Fibroblast of pulmonary artery (primary cell): ENCODE measurements at regions not wholly inside any gene's neighbourhood (a gene's known extent, or its start where the extent isn't known, plus 50 kb on each side); places are given as distances from the start of the nearest gene placed in this dataset.

ENCODE experiments used
- DNase-seq: peaks from one replicate; pipeline ENCODE4 v3.0.0-alpha.2; 2010; ENCODE audit warnings: low read depth
- H3K4me3 ChIP-seq: replicated peaks from 2 replicates; pipeline ENCODE4 v1.5.1; 2011; ENCODE audit warnings: low read depth, mild to moderate bottlenecking, control low read depth, low read length, moderate library complexity
- TF ChIP-seq, protein P1 (sequence below): IDR thresholded peaks from 2 replicates; pipeline ENCODE4 v1.5.1; 2011; ENCODE audit warnings: mild to moderate bottlenecking, control low read depth, low read length, inconsistent platforms; ENCODE audit errors: missing control alignments

DNA sequence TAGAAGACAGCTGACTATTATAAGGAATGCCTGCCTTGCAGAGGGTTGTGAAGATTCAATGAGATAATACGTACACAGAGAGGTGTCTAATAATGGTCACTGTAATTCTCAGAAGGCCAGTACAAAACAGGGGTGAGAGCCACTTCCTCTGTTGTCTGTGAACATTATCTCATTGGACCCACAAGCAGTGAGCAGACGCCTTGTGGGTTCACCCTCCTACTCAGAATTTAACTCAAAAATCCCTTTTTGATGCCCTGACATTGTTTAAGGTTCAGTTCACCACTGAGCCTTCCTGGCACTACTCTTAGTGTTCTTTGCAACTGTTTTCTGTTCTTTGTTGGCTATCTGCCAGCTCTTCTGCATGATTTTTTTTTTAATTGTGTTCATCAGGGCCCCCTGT lies 467.4 kb downstream of the BCOR start:
- no peak overlapping the region for H3K4me3 ChIP-seq
- TF ChIP-seq, protein P1, sequence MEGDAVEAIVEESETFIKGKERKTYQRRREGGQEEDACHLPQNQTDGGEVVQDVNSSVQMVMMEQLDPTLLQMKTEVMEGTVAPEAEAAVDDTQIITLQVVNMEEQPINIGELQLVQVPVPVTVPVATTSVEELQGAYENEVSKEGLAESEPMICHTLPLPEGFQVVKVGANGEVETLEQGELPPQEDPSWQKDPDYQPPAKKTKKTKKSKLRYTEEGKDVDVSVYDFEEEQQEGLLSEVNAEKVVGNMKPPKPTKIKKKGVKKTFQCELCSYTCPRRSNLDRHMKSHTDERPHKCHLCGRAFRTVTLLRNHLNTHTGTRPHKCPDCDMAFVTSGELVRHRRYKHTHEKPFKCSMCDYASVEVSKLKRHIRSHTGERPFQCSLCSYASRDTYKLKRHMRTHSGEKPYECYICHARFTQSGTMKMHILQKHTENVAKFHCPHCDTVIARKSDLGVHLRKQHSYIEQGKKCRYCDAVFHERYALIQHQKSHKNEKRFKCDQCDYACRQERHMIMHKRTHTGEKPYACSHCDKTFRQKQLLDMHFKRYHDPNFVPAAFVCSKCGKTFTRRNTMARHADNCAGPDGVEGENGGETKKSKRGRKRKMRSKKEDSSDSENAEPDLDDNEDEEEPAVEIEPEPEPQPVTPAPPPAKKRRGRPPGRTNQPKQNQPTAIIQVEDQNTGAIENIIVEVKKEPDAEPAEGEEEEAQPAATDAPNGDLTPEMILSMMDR = no peak
- no peak for DNase-seq

DNA sequence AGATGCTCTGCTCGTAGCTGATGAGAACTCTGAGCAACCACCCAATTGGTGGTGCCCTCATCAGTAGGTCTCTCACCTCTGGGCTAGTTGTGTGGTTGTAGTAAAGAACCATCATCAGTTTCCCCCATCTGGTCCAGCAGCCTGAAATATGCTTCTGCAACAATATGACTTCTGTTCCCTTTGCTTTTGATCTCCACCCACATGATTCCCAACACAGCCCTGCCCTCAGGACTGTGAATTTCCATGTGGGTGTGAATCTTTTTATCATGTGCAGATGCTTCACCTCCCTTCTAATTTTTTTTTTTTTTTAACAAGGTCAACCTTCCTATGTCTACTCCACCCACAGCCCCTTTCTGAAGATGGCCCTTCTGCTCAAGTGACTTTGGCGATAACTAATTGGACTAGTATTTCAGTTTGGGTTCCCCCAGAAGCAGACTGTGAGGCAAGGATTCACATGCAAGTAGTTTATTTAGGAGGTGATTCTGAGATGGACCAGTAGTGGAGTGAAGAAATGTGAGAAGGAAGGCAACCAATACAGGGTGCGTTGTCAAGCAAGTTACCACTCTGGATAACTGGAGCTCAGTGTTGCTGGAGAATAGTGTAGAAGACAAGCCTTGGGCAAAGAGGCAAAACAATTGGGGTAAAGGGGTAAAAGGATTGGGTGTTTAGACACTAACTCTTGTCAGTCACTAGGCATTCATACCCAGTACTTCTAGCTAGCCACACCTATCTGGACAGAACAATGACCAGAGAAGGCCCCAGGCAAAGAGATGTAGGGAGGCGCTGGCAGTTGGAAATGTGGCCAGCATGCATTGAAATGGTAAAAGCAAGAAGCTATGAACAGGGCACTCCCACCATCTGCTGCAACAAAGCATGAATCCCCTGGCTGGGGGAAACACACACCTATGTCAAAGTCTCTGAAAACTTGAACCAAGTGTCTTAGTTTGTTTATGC lies 466.2 kb downstream of the BCOR start:
- H3K4me3 ChIP-seq = no peak overlapping the region
- DNase-seq = no peak
- TF ChIP-seq, protein P1 = no peak

DNA sequence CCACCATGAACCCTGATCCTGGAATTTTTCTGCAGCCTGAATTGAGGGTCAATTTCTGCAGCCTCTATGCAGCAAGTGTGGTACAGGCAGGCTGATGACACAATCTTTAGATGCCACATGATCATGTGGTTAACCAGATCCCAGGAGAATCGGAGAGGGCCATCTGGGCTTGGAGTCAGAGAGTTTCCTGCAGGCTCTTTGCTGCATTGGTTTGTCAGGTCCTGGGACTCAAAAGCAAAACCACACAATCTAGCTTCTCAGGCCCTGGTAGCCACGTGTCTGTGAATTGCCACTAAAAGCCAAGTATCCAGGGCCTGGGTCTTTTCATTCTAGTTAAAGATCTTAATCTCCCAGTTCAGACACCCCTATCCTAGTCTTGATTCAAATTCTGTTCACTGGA lies 464.5 kb downstream of the BCOR start:
- no peak for DNase-seq
- no peak overlapping the region for H3K4me3 ChIP-seq
- TF ChIP-seq, protein P1 = no peak

DNA sequence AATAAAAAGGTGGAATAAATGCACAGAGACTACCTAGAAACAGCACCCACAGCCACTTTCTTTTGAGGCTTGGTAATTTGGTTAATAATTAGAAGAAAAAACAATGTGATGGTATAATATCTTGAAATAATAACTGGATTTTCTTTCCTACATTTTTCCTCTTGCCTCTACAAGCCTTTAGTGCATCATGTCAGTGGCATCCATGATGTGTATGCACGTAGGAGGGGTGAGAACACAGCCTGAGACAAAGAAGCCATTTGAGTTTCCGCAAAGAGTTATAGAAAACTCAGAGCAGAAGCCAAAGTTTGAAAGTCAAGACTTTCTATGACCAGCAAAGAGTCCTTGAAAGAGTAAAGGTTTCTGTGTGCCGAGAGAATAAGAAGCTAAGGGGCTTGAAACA lies 461.3 kb downstream of the BCOR start:
- no peak overlapping the region for H3K4me3 ChIP-seq
- DNase-seq = no peak
- TF ChIP-seq, protein P1 = no peak

DNA sequence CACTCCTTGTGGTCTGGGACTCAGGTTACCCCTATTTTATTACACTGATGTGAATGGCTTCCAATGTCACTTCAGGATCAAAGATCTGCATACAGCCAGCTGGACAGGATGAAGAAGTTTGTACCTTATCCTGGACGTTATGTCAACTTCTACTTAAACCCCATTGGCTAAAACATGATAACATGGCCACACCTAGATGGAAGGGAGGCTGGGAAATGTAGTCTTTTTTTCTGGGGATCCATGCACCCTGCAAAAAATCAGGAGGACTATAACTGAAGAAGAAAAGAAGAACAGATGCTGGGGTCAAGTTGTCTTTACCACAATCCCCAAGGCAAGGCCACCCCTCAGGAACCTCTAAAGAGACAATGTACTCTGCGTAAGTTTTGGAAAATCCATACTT lies 459.2 kb downstream of the BCOR start:
- TF ChIP-seq, protein P1 = no peak
- DNase-seq = no peak
- H3K4me3 ChIP-seq = no peak overlapping the region

DNA sequence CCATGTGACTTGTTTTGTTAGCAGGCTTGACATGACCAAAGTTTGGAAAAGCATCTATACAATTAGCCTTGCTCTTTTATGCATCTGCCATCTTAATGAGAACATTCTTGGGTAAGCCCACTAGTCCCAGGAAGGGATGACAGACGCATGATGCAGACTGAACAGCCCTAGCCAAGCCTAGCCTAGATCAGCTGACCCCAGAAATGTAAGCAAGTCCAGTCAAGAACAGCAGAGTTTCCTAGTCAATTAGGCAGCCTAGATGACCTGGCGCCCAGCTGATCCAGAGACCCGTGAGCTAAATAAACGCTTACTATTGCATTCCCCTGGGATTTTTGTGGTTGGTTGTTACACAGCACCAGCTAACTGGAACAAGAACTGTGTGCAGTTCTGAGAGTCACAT lies 457.9 kb downstream of the BCOR start:
- no peak overlapping the region for H3K4me3 ChIP-seq
- TF ChIP-seq, protein P1 = no peak
- DNase-seq = no peak

DNA sequence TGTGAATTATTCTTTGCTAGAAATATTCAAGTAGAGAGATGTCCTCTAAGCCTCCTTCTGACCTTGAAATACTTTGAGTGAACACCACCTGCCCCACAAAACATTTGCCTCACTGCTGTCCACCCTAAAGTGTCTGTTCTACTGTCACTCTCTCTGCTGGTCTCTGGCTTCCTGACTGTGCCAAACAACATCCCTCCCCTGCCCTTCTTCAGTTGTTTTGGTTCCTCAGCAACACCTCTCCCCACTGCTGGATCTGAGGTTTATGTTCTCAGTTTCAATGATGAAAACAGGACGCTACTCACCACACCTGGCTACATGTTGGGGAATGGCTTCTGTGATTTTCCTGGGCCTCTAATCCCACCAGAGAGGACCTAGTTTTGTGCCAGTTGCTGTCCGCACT lies 456.9 kb downstream of the BCOR start:
- H3K4me3 ChIP-seq = no peak overlapping the region
- TF ChIP-seq, protein P1 = no peak
- no peak for DNase-seq
